ENCODE measurements at regions not wholly inside any gene's neighbourhood (a gene's known extent, or its start where the extent isn't known, plus 50 kb on each side); places are given as distances from the start of the nearest gene placed in this dataset.

GRCh38 chr4:124234771-124235170 is 477.8 kb downstream of the ANKRD50 start:
- no peak overlapping the region for H3K4me3 ChIP-seq
- no peaks in the 10 kb centered on the region for H3K27me3 ChIP-seq (ENCODE audit: insufficient read depth in 3 of 3, low read length in 2 of 3)
- DNase-seq (no peak), ATAC-seq (no peak)
- no peak overlapping the region for H3K27ac ChIP-seq
- H3K9me3 ChIP-seq: no peaks in the 10 kb centered on the region
- WGBS, 3 donors: 23 to 51% (median 31%) methylated on average over 2 of the region's 2 CpGs
- H3K4me1 ChIP-seq: no peaks in the 10 kb centered on the region
- H3K36me3 ChIP-seq (ENCODE audit: insufficient read depth in 1 of 2, low read depth in 1 of 2): no peaks in the 10 kb centered on the region
- no peak for TF ChIP-seq CTCF (IDR thresholded peaks at IDR 0.05)
- intact Hi-C loops (cut with DNase I): no loop called here

- no peak overlapping the region for H3K4me3 ChIP-seq
- WGBS, 3 donors: 78 to 92% (median 90%) methylated on average over 3 of the region's 3 CpGs
- ATAC-seq: no peak
- intact Hi-C loops (cut with DNase I): no loop called here
- no peaks in the 10 kb centered on the region for H3K36me3 ChIP-seq (ENCODE audit: insufficient read depth in 1 of 2, low read depth in 1 of 2)
- H3K27ac ChIP-seq: no peak overlapping the region
- H3K9me3 ChIP-seq: no peaks in the 10 kb centered on the region
- TF ChIP-seq CTCF (IDR thresholded peaks at IDR 0.05): no peak
- H3K27me3 ChIP-seq (ENCODE audit: insufficient read depth in 3 of 3, low read length in 2 of 3): no peaks in the 10 kb centered on the region
- no peaks in the 10 kb centered on the region for H3K4me1 ChIP-seq
- DNase-seq: no peak
These were observed 468.7 kb downstream of the ANKRD50 start for GRCh38 chr4:124243671-124244366.

- H3K36me3 ChIP-seq (ENCODE audit: insufficient read depth in 1 of 2, low read depth in 1 of 2): no peaks in the 10 kb centered on the region
- intact Hi-C loops (cut with DNase I): no loop called here
- ATAC-seq: no peak
These were observed 459.5 kb downstream of the ANKRD50 start for GRCh38 chr4:124253080-124253479.

GRCh38 chr4:124262211-124263179 is 450.0 kb downstream of the ANKRD50 start:
- ATAC-seq (peak; percentile 64 to 91 (median 88)), DNase-seq (peak in 1 of 2 donors; percentile 25)
- peak; percentile 87 for TF ChIP-seq CTCF (IDR thresholded peaks at IDR 0.05)
- Histone ChIP-seq H3K27ac (no peak overlapping the region), H3K27me3 (ENCODE audit: insufficient read depth in 3 of 3, low read length in 2 of 3) (no peaks in the 10 kb centered on the region), H3K4me1 (no peaks in the 10 kb centered on the region), H3K4me3 (no peak overlapping the region), H3K36me3 (ENCODE audit: insufficient read depth in 1 of 2, low read depth in 1 of 2) (no peaks in the 10 kb centered on the region), H3K9me3 (no peaks in the 10 kb centered on the region)
- intact Hi-C loops (cut with DNase I): loop anchor here (5.0 to 10.0 kb wide), 4 partner anchors 148 to 1508 kb away; no protein-coding TSS in a partner anchor
- WGBS, 3 donors: 19 to 26% (median 22%) methylated on average over 7 of the region's 7 CpGs

More at GRCh38 chr4:124253080-124253479, 459.5 kb downstream of the ANKRD50 start:
- no peak overlapping the region for H3K27ac ChIP-seq
- no peaks in the 10 kb centered on the region for H3K27me3 ChIP-seq (ENCODE audit: insufficient read depth in 3 of 3, low read length in 2 of 3)
- no peak for TF ChIP-seq CTCF (IDR thresholded peaks at IDR 0.05)
- H3K4me1 ChIP-seq: no peaks in the 10 kb centered on the region
- no peaks in the 10 kb centered on the region for H3K9me3 ChIP-seq
- no peak for DNase-seq
- H3K4me3 ChIP-seq: no peak overlapping the region

Data from psoas muscle (tissue), 7 donors.